ENCODE measurements at regions not wholly inside any gene's neighbourhood (a gene's known extent, or its start where the extent isn't known, plus 50 kb on each side); places are given as distances from the start of the nearest gene placed in this dataset.

GRCh38 chr18:5646739-5647138 is 102.9 kb upstream of the EPB41L3 start:
- Histone ChIP-seq H3K36me3 (no peaks in the 10 kb centered on the region), H3K4me1 (no peaks in the 10 kb centered on the region), H3K4me3 (no peak overlapping the region), H3K27ac (no peak overlapping the region), H3K9me3 (no peaks in the 10 kb centered on the region), H3K27me3 (ENCODE audit: low read depth) (no peaks in the 10 kb centered on the region)
- intact Hi-C loops (cut with DNase I), result no loop called here
- ATAC-seq (no peak), DNase-seq (no peak)
- TF ChIP-seq, protein P1, sequence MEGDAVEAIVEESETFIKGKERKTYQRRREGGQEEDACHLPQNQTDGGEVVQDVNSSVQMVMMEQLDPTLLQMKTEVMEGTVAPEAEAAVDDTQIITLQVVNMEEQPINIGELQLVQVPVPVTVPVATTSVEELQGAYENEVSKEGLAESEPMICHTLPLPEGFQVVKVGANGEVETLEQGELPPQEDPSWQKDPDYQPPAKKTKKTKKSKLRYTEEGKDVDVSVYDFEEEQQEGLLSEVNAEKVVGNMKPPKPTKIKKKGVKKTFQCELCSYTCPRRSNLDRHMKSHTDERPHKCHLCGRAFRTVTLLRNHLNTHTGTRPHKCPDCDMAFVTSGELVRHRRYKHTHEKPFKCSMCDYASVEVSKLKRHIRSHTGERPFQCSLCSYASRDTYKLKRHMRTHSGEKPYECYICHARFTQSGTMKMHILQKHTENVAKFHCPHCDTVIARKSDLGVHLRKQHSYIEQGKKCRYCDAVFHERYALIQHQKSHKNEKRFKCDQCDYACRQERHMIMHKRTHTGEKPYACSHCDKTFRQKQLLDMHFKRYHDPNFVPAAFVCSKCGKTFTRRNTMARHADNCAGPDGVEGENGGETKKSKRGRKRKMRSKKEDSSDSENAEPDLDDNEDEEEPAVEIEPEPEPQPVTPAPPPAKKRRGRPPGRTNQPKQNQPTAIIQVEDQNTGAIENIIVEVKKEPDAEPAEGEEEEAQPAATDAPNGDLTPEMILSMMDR (IDR thresholded peaks at IDR 0.05), result no peak

DNA sequence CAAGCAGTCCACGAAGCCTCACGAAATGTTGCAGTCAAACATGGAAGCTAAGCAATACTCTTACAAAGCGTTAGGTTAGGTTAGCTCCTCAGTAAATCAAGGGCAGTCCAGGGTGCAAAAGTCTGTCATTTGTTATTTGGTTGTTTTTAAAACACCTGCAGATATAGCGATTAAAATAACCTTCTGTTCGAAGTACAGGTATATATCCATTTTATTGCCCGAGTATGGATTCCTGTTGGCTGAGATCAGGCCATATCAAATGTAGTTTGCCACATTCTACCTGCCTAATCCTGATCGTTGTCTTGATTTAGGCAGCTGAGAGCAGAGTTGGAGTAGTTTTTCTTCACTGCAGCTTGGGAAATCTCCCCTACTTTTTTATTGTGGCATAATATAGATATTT is 99.5 kb upstream of the EPB41L3 start:
- DNase-seq (no peak), ATAC-seq (no peak)
- Histone ChIP-seq H3K4me1 (no peaks in the 10 kb centered on the region), H3K27me3 (ENCODE audit: low read depth) (no peaks in the 10 kb centered on the region), H3K9me3 (no peaks in the 10 kb centered on the region), H3K27ac (no peak overlapping the region), H3K36me3 (no peaks in the 10 kb centered on the region), H3K4me3 (no peak overlapping the region)
- TF ChIP-seq, protein P1 (IDR thresholded peaks at IDR 0.05), result no peak
- intact Hi-C loops (cut with DNase I), result no loop called here

DNA sequence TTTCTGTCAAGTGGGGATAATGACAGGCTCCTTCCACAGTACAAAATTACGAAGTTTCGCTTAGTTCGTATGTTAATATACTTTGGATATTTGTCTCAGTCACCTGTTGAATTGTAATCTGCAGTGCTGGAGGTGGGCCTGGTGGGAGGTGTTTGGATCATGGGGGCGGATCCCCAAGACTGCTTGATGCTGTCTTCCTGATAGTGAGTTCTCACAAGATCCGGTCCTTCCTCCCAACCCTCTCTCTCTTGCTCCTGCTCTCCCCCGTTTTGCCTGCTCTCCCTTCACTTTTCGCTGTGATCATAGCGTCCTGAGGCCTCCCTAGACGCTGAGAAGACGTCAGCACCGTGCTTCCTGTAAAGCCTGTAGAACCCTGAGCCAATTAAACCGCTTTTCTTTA is 97.1 kb upstream of the EPB41L3 start:
- no peaks in the 10 kb centered on the region for H3K4me1 ChIP-seq
- no peaks in the 10 kb centered on the region for H3K36me3 ChIP-seq
- TF ChIP-seq, protein P1 (IDR thresholded peaks at IDR 0.05), result no peak
- no peak for DNase-seq
- no peaks in the 10 kb centered on the region for H3K27me3 ChIP-seq (ENCODE audit: low read depth)
- intact Hi-C loops (cut with DNase I), result no loop called here
- no peaks in the 10 kb centered on the region for H3K9me3 ChIP-seq
- H3K27ac ChIP-seq, result no peak overlapping the region
- H3K4me3 ChIP-seq, result no peak overlapping the region
- ATAC-seq, result no peak

GRCh38 chr18:5639131-5639530 is 95.3 kb upstream of the EPB41L3 start:
- no peak overlapping the region for H3K27ac ChIP-seq
- ATAC-seq, result no peak
- H3K36me3 ChIP-seq, result no peaks in the 10 kb centered on the region
- no peaks in the 10 kb centered on the region for H3K9me3 ChIP-seq
- no peak for DNase-seq
- no peaks in the 10 kb centered on the region for H3K27me3 ChIP-seq (ENCODE audit: low read depth)
- H3K4me3 ChIP-seq, result no peak overlapping the region
- TF ChIP-seq, protein P1 (IDR thresholded peaks at IDR 0.05), result no peak
- intact Hi-C loops (cut with DNase I), result no loop called here
- H3K4me1 ChIP-seq, result no peaks in the 10 kb centered on the region

DNA sequence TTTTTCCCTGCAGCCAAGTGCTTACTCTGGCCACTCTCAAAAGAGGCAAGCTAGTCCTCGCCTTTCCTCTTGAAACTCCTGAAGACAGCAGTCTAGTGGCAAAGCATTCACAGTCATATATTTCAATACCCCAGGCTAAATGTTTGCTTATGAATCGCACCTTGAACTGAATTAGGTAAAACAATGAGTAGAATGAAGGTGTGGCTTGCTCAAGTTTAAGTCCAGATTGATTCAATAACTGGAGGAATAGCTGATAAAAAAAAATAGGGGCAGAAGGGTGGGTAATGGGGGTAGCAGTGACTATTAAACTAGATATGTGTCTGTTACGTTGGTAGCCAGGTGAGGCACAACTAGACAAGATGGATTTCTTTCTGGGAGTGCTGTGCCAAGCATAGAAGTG is 88.2 kb upstream of the EPB41L3 start:
- ATAC-seq, result no peak
- Histone ChIP-seq H3K27ac (no peak overlapping the region), H3K27me3 (ENCODE audit: low read depth) (peaks cover 23% of the 10 kb centered on the region), H3K36me3 (no peaks in the 10 kb centered on the region), H3K9me3 (no peaks in the 10 kb centered on the region), H3K4me1 (peaks cover 8% of the 10 kb centered on the region), H3K4me3 (no peak overlapping the region)
- TF ChIP-seq, protein P1 (IDR thresholded peaks at IDR 0.05), result no peak
- DNase-seq, result no peak
- intact Hi-C loops (cut with DNase I), result no loop called here

DNA sequence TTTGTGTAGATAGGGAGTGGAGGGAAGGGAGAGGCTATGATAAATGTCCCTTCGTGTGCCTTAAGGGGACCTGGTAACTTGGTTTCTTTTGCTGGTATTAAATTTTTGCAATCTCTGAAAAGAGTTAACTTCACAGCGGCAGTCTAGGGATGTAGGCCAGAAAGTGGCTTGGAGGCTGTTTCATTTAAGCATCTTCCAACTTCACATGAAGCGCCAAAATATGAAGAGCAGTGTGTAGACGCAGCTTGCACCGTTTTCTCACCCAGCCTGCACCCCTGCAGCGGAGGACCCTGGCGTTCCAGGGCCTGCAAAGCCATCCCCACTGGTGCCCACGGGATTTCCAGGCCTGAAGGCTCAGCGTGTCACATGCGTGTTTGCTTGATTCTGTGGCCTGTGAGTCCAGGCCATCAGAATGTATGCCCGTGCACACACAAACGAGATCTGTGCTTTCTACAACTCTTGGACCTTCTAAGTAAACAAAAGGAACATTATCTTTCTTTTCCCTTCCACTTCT is 87.2 kb upstream of the EPB41L3 start:
- no peaks in the 10 kb centered on the region for H3K36me3 ChIP-seq
- peaks cover 23% of the 10 kb centered on the region for H3K27me3 ChIP-seq (ENCODE audit: low read depth)
- H3K27ac ChIP-seq, result no peak overlapping the region
- intact Hi-C loops (cut with DNase I), result no loop called here
- ATAC-seq, result no peak
- no peak for DNase-seq
- H3K4me3 ChIP-seq, result no peak overlapping the region
- peaks cover 8% of the 10 kb centered on the region for H3K4me1 ChIP-seq
- TF ChIP-seq, protein P1 (IDR thresholded peaks at IDR 0.05), result no peak
- no peaks in the 10 kb centered on the region for H3K9me3 ChIP-seq
